ENCODE measurements at regions not wholly inside any gene's neighbourhood (a gene's known extent, or its start where the extent isn't known, plus 50 kb on each side); places are given as distances from the start of the nearest gene placed in this dataset.

- H3K9me3 Mint-ChIP-seq, result peaks cover 6% of the 10 kb centered on the region
- Histone ChIP-seq H3K9me3 (ENCODE audit: low read depth) (no peaks in the 10 kb centered on the region), H2AFZ (replicated peaks) (no peak overlapping the region), H3K27me3 (no peaks in the 10 kb centered on the region), H3K4me1 (no peaks in the 10 kb centered on the region), H4K20me1 (ENCODE audit: low read depth) (no peaks in the 10 kb centered on the region), H3K27ac (no peak overlapping the region), H3K4me2 (no peak overlapping the region), H3K79me2 (ENCODE audit: low read depth) (no peaks in the 10 kb centered on the region), H3K4me3 (no peak overlapping the region), H3K36me3 (no peaks in the 10 kb centered on the region), H3K9ac (no peak overlapping the region), H3F3A (ENCODE audit: low read depth) (no peaks in the 10 kb centered on the region)
- H3K4me1 Mint-ChIP-seq, result no peaks in the 10 kb centered on the region
- TF ChIP-seq EZH2phosphoT487 (IDR thresholded peaks at IDR 0.05), result no peak
- TF ChIP-seq EZH2 (IDR thresholded peaks at IDR 0.05), result no peak
- TF ChIP-seq CTCF (IDR thresholded peaks at IDR 0.05), result no peak
- no peak overlapping the region for H3K27ac Mint-ChIP-seq
- H3K4me3 Mint-ChIP-seq, result no peak overlapping the region
- H3K27me3 Mint-ChIP-seq (ENCODE audit: insufficient read depth, low read depth), result no peaks in the 10 kb centered on the region
- no peaks in the 10 kb centered on the region for H3K36me3 Mint-ChIP-seq
- no peak for DNase-seq (ENCODE audit: low spot score)
These were observed 318.3 kb downstream of the TMEM167A start for GRCh38 chr5:82758881-82759280.

GRCh38 chr5:82754759-82755158 lies 322.4 kb downstream of the TMEM167A start:
- Mint-ChIP-seq H3K9me3 (peaks cover 9% of the 10 kb centered on the region), H3K36me3 (no peaks in the 10 kb centered on the region), H3K27me3 (ENCODE audit: insufficient read depth, low read depth) (no peaks in the 10 kb centered on the region), H3K4me3 (no peak overlapping the region), H3K4me1 (no peaks in the 10 kb centered on the region), H3K27ac (no peak overlapping the region)
- Histone ChIP-seq H3K4me1 (no peaks in the 10 kb centered on the region), H3K4me3 (no peak overlapping the region), H3K4me2 (no peak overlapping the region), H3K27me3 (no peaks in the 10 kb centered on the region), H3K9ac (no peak overlapping the region), H2AFZ (replicated peaks) (no peak overlapping the region), H3K79me2 (ENCODE audit: low read depth) (no peaks in the 10 kb centered on the region), H3K36me3 (peaks cover 3% of the 10 kb centered on the region), H3F3A (ENCODE audit: low read depth) (no peaks in the 10 kb centered on the region), H3K9me3 (ENCODE audit: low read depth) (no peaks in the 10 kb centered on the region), H3K27ac (no peak overlapping the region), H4K20me1 (ENCODE audit: low read depth) (no peaks in the 10 kb centered on the region)
- no peak for TF ChIP-seq EZH2phosphoT487 (IDR thresholded peaks at IDR 0.05)
- no peak for TF ChIP-seq EZH2 (IDR thresholded peaks at IDR 0.05)
- no peak for TF ChIP-seq CTCF (IDR thresholded peaks at IDR 0.05)
- no peak for DNase-seq (ENCODE audit: low spot score)

GRCh38 chr5:82754036-82754746 lies 323.0 kb downstream of the TMEM167A start:
- no peak overlapping the region for H3K4me3 ChIP-seq
- no peak overlapping the region for H3K4me3 Mint-ChIP-seq
- no peaks in the 10 kb centered on the region for H3K79me2 ChIP-seq (ENCODE audit: low read depth)
- no peak overlapping the region for H3K9ac ChIP-seq
- H3K27me3 ChIP-seq, result no peaks in the 10 kb centered on the region
- peaks cover 9% of the 10 kb centered on the region for H3K9me3 Mint-ChIP-seq
- no peaks in the 10 kb centered on the region for H3K36me3 Mint-ChIP-seq
- TF ChIP-seq EZH2 (IDR thresholded peaks at IDR 0.05), result no peak
- H3F3A ChIP-seq (ENCODE audit: low read depth), result no peaks in the 10 kb centered on the region
- no peaks in the 10 kb centered on the region for H3K9me3 ChIP-seq (ENCODE audit: low read depth)
- H3K4me1 Mint-ChIP-seq, result no peaks in the 10 kb centered on the region
- H3K4me1 ChIP-seq, result no peaks in the 10 kb centered on the region
- peaks cover 3% of the 10 kb centered on the region for H3K36me3 ChIP-seq
- no peak overlapping the region for H2AFZ ChIP-seq (replicated peaks)
- H3K27ac ChIP-seq, result no peak overlapping the region
- no peak for DNase-seq (ENCODE audit: low spot score)
- H4K20me1 ChIP-seq (ENCODE audit: low read depth), result no peaks in the 10 kb centered on the region
- H3K4me2 ChIP-seq, result no peak overlapping the region
- no peak overlapping the region for H3K27ac Mint-ChIP-seq
- H3K27me3 Mint-ChIP-seq (ENCODE audit: insufficient read depth, low read depth), result no peaks in the 10 kb centered on the region

- no peaks in the 10 kb centered on the region for H3K4me1 Mint-ChIP-seq
- H3K27me3 Mint-ChIP-seq (ENCODE audit: insufficient read depth, low read depth), result peaks cover under 1% of the 10 kb centered on the region
- H3K4me3 ChIP-seq, result no peak overlapping the region
- no peaks in the 10 kb centered on the region for H3K9me3 ChIP-seq (ENCODE audit: low read depth)
- H3K4me3 Mint-ChIP-seq, result no peak overlapping the region
- no peak overlapping the region for H3K4me2 ChIP-seq
- H3K9ac ChIP-seq, result no peak overlapping the region
- H3K79me2 ChIP-seq (ENCODE audit: low read depth), result no peaks in the 10 kb centered on the region
- TF ChIP-seq EZH2 (IDR thresholded peaks at IDR 0.05), result no peak
- TF ChIP-seq CTCF (IDR thresholded peaks at IDR 0.05), result no peak
- no peak for TF ChIP-seq EZH2phosphoT487 (IDR thresholded peaks at IDR 0.05)
- no peaks in the 10 kb centered on the region for H4K20me1 ChIP-seq (ENCODE audit: low read depth)
- no peaks in the 10 kb centered on the region for H3K36me3 Mint-ChIP-seq
- no peak overlapping the region for H3K27ac Mint-ChIP-seq
- peaks cover 3% of the 10 kb centered on the region for H3K36me3 ChIP-seq
- H2AFZ ChIP-seq (replicated peaks), result no peak overlapping the region
- peaks cover 9% of the 10 kb centered on the region for H3K9me3 Mint-ChIP-seq
- H3K4me1 ChIP-seq, result no peaks in the 10 kb centered on the region
- no peak for DNase-seq (ENCODE audit: low spot score)
- H3K27ac ChIP-seq, result no peak overlapping the region
- H3F3A ChIP-seq (ENCODE audit: low read depth), result no peaks in the 10 kb centered on the region
- no peaks in the 10 kb centered on the region for H3K27me3 ChIP-seq
These were observed 323.8 kb downstream of the TMEM167A start for GRCh38 chr5:82753374-82753773.
